Neural progenitor cell (in vitro differentiated cells): ENCODE measurements at regions not wholly inside any gene's neighbourhood (a gene's known extent, or its start where the extent isn't known, plus 50 kb on each side); places are given as distances from the start of the nearest gene placed in this dataset.

Experiments
- DNase-seq: peaks from one replicate; pipeline ENCODE4 v3.0.0-alpha.2; 2016; ENCODE audit warnings: low spot score
- H2AFZ ChIP-seq: fragments of 200-600 bp; sonication (generic); replicated peaks from 2 replicates; pipeline ENCODE4 v1.6.1; 2016; ENCODE audit warnings: antibody characterized with exemption
- H3F3A ChIP-seq: fragments of 200-600 bp; sonication (generic); 2 replicates; pipeline ENCODE4 v1.6.1; 2016; ENCODE audit warnings: antibody characterized with exemption, low read depth
- H3K27ac ChIP-seq: fragments of 200-600 bp; sonication (generic); 2 replicates; pipeline ENCODE4 v1.5.1; 2016; ENCODE audit warnings: mild to moderate bottlenecking
- H3K27me3 ChIP-seq: fragments of 200-600 bp; sonication (generic); 2 replicates; pipeline ENCODE4 v1.6.1; 2016; ENCODE audit warnings: mild to moderate bottlenecking, moderate library complexity
- H3K36me3 ChIP-seq: fragments of 200-600 bp; sonication (generic); 2 replicates; pipeline ENCODE4 v1.5.1; 2016
- H3K4me1 ChIP-seq: fragments of 200-600 bp; sonication (generic); 2 replicates; pipeline ENCODE4 v1.6.1; 2016; ENCODE audit warnings: mixed run types
- H3K4me2 ChIP-seq: fragments of 200-600 bp; sonication (generic); 2 replicates; pipeline ENCODE4 v1.6.1; 2016
- H3K4me3 ChIP-seq: fragments of 200-600 bp; sonication (generic); 2 replicates; pipeline ENCODE4 v1.5.1; 2016
- H3K79me2 ChIP-seq: fragments of 200-600 bp; sonication (generic); 2 replicates; pipeline ENCODE4 v1.6.1; 2016; ENCODE audit warnings: low read depth
- H3K9ac ChIP-seq: fragments of 200-600 bp; sonication (generic); 2 replicates; pipeline ENCODE4 v1.6.1; 2016
- H3K9me3 ChIP-seq: fragments of 200-600 bp; sonication (generic); 2 replicates; pipeline ENCODE4 v1.5.1; 2016; ENCODE audit warnings: low read depth
- H4K20me1 ChIP-seq: fragments of 200-600 bp; sonication (generic); 2 replicates; pipeline ENCODE4 v1.6.1; 2016; ENCODE audit warnings: low read depth
- H3K27ac Mint-ChIP-seq: 3 replicates; pipeline ENCODE4 v1.8.0; 2021; ENCODE audit warnings: mixed read lengths
- H3K27me3 Mint-ChIP-seq: 2 replicates; pipeline ENCODE4 v1.8.0; 2022; ENCODE audit warnings: low read depth, mild to moderate bottlenecking, inconsistent platforms, moderate library complexity, mixed read lengths; ENCODE audit not compliant: insufficient read depth
- H3K36me3 Mint-ChIP-seq: 3 replicates; pipeline ENCODE4 v1.8.0; 2021; ENCODE audit warnings: mixed read lengths
- H3K4me1 Mint-ChIP-seq: 3 replicates; pipeline ENCODE4 v1.8.0; 2021; ENCODE audit warnings: mixed read lengths
- H3K4me3 Mint-ChIP-seq: 3 replicates; pipeline ENCODE4 v1.8.0; 2021; ENCODE audit warnings: mild to moderate bottlenecking, moderate library complexity, mixed read lengths
- H3K9me3 Mint-ChIP-seq: 3 replicates; pipeline ENCODE4 v1.8.0; 2020; ENCODE audit warnings: mixed read lengths
- EZH2 ChIP-seq: fragments of 200-600 bp; sonication (generic); IDR thresholded peaks from 2 replicates; pipeline ENCODE4 v1.6.1; 2017; ENCODE audit warnings: antibody characterized with exemption, mild to moderate bottlenecking, moderate library complexity
- EZH2phosphoT487 ChIP-seq: fragments of 200-600 bp; sonication (generic); IDR thresholded peaks from 2 replicates; pipeline ENCODE4 v1.6.1; 2017; ENCODE audit warnings: antibody characterized with exemption
- TF ChIP-seq, protein P1 (sequence below): fragments of 200-600 bp; sonication (generic); IDR thresholded peaks from 2 replicates; pipeline ENCODE4 v1.5.1; 2017; ENCODE audit warnings: antibody characterized with exemption, mild to moderate bottlenecking

DNA sequence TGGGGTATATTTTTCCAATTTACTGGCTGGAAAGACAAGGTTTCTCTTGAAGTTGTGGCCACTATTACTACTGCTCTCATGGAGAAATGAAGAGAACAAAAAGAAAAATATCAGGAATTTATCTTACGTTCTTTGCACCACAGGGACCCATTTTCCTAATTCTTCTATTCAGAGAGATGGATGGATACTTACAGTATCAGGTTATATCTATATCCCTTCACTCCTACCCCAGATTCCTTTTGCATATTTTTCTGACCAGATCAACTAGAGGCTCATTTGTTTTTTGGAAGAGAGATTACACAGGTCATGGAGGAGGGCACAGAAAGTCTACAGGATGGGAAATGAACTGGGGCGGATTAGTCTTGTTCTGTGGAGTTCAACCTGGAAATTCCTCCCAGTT lies 277.2 kb upstream of the VLDLR start:
- Mint-ChIP-seq H3K36me3 (no peaks in the 10 kb centered on the region), H3K9me3 (no peaks in the 10 kb centered on the region), H3K27me3 (no peaks in the 10 kb centered on the region), H3K4me1 (no peaks in the 10 kb centered on the region), H3K27ac (no peak overlapping the region), H3K4me3 (no peak overlapping the region)
- TF ChIP-seq EZH2 (no peak), EZH2phosphoT487 (no peak)
- TF ChIP-seq, protein P1, sequence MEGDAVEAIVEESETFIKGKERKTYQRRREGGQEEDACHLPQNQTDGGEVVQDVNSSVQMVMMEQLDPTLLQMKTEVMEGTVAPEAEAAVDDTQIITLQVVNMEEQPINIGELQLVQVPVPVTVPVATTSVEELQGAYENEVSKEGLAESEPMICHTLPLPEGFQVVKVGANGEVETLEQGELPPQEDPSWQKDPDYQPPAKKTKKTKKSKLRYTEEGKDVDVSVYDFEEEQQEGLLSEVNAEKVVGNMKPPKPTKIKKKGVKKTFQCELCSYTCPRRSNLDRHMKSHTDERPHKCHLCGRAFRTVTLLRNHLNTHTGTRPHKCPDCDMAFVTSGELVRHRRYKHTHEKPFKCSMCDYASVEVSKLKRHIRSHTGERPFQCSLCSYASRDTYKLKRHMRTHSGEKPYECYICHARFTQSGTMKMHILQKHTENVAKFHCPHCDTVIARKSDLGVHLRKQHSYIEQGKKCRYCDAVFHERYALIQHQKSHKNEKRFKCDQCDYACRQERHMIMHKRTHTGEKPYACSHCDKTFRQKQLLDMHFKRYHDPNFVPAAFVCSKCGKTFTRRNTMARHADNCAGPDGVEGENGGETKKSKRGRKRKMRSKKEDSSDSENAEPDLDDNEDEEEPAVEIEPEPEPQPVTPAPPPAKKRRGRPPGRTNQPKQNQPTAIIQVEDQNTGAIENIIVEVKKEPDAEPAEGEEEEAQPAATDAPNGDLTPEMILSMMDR: no peak
- H3K27me3 ChIP-seq: no peaks in the 10 kb centered on the region
- no peaks in the 10 kb centered on the region for H3K4me1 ChIP-seq
- no peaks in the 10 kb centered on the region for H4K20me1 ChIP-seq
- H3F3A ChIP-seq: no peaks in the 10 kb centered on the region
- no peak overlapping the region for H3K4me3 ChIP-seq
- DNase-seq: no peak
- no peaks in the 10 kb centered on the region for H3K79me2 ChIP-seq
- H3K27ac ChIP-seq: no peak overlapping the region
- H3K36me3 ChIP-seq: no peaks in the 10 kb centered on the region
- no peak overlapping the region for H3K4me2 ChIP-seq
- no peaks in the 10 kb centered on the region for H3K9me3 ChIP-seq
- H2AFZ ChIP-seq: no peak overlapping the region
- no peak overlapping the region for H3K9ac ChIP-seq

DNA sequence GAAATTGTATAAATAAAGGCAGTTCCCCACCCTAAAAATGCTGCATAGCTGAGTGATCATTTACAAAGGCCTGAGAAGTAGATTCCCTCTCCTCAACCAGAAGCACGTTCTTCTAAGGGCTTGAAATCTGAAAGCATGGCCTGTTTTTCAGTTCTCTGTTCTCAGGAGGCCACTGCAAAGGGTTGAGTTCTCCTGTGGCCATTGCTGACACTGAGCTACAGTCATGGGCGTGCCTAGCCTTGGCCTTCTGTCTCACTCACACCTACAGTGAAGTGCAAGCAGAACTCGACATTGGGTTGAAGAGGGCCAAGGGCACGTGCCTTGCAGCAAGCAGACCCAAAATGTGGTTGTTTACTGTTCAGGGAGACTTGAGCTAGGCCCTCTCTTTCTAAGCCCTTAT lies 276.6 kb upstream of the VLDLR start:
- H3K4me2 ChIP-seq: no peak overlapping the region

DNA sequence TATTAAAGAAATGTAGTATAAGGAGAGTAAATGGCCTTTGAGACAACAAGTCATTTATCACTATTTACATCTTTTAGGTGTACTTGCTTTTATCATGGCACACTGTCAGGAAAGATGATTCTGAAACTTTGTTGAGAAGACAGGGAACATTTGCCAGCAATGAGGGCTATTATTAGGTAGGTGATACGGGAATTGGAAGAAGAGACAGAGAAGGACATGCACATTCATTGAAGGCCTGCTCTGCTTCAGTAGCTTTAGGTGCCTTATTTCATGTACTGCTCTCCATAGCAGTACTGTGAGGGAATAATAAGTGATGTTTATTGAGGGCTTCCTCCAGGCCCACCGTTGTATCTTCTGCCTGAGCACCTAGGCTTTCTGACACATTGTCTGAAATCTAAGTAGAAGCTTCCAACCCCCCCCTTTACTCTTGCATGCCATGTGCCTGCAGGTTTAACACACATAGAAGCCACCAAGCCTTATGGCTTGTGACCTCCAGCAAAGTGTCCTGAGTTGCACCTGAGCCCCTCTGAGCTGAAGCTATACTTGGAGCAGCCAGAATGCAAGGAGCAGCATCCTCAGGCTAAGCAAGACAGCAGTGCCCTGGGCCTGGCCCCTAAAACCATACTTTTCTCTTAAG lies 275.2 kb upstream of the VLDLR start:
- no peak for TF ChIP-seq EZH2
- TF ChIP-seq EZH2phosphoT487: no peak
- TF ChIP-seq, protein P1: no peak
- no peak overlapping the region for H3K27ac ChIP-seq
- H3K9me3 Mint-ChIP-seq: no peaks in the 10 kb centered on the region
- H3K27ac Mint-ChIP-seq: no peak overlapping the region
- no peaks in the 10 kb centered on the region for H3F3A ChIP-seq
- H3K4me3 ChIP-seq: no peak overlapping the region
- H3K9ac ChIP-seq: no peak overlapping the region
- no peaks in the 10 kb centered on the region for H3K4me1 Mint-ChIP-seq
- no peak overlapping the region for H3K4me2 ChIP-seq
- H3K4me1 ChIP-seq: no peaks in the 10 kb centered on the region
- H3K79me2 ChIP-seq: no peaks in the 10 kb centered on the region
- H3K36me3 ChIP-seq: no peaks in the 10 kb centered on the region
- no peaks in the 10 kb centered on the region for H3K27me3 Mint-ChIP-seq
- H3K4me3 Mint-ChIP-seq: no peak overlapping the region
- H3K9me3 ChIP-seq: no peaks in the 10 kb centered on the region
- H3K36me3 Mint-ChIP-seq: no peaks in the 10 kb centered on the region
- no peak overlapping the region for H2AFZ ChIP-seq
- H4K20me1 ChIP-seq: no peaks in the 10 kb centered on the region
- no peaks in the 10 kb centered on the region for H3K27me3 ChIP-seq
- no peak for DNase-seq

More for the DNA sequence above, 276.6 kb upstream of the VLDLR start:
- Mint-ChIP-seq H3K4me3 (no peak overlapping the region), H3K4me1 (no peaks in the 10 kb centered on the region), H3K9me3 (no peaks in the 10 kb centered on the region), H3K27me3 (no peaks in the 10 kb centered on the region), H3K36me3 (no peaks in the 10 kb centered on the region), H3K27ac (no peak overlapping the region)
- no peaks in the 10 kb centered on the region for H3K9me3 ChIP-seq
- no peak overlapping the region for H3K4me3 ChIP-seq
- no peak overlapping the region for H3K9ac ChIP-seq
- DNase-seq: no peak
- H3K27me3 ChIP-seq: no peaks in the 10 kb centered on the region
- H4K20me1 ChIP-seq: no peaks in the 10 kb centered on the region
- no peaks in the 10 kb centered on the region for H3F3A ChIP-seq
- H3K27ac ChIP-seq: no peak overlapping the region
- no peaks in the 10 kb centered on the region for H3K4me1 ChIP-seq
- H3K79me2 ChIP-seq: no peaks in the 10 kb centered on the region
- TF ChIP-seq, protein P1: no peak
- no peak for TF ChIP-seq EZH2
- no peak for TF ChIP-seq EZH2phosphoT487
- no peak overlapping the region for H2AFZ ChIP-seq
- H3K36me3 ChIP-seq: no peaks in the 10 kb centered on the region
